ENCODE measurements at regions not wholly inside any gene's neighbourhood (a gene's known extent, or its start where the extent isn't known, plus 50 kb on each side); places are given as distances from the start of the nearest gene placed in this dataset.

DNA sequence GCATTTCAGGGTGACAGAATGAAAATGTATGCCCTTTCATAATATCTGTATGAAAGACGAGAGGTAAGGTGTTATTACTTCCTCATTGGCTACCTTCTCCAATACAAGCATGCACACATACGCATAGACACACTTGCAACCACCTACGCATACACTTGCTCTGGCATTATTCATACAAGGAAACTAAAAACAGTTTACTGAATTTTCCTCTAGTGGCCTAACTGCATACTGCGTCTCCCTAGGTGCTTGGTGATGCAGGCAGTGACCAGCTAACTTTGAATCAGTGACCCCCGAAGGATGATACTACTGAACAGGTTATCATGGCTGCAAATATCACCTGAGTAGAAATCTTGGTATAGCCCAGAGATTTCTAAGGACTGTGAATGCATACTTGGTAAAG lies 593.1 kb downstream of the PKHD1 start:
- in situ Hi-C loops (cut with HindIII; ENCODE audit: low pct_unique_long_range_greater_than_20kb, low sequenced_read_pairs): no loop called here
- no peak for TF ChIP-seq JUND (IDR thresholded peaks at IDR 0.05; ENCODE audit: low read depth)
- peak in 1 of 2 experiments; percentile 44 for DNase-seq (ENCODE audit: low read depth in 1 of 2, low spot score in 1 of 2)

DNA sequence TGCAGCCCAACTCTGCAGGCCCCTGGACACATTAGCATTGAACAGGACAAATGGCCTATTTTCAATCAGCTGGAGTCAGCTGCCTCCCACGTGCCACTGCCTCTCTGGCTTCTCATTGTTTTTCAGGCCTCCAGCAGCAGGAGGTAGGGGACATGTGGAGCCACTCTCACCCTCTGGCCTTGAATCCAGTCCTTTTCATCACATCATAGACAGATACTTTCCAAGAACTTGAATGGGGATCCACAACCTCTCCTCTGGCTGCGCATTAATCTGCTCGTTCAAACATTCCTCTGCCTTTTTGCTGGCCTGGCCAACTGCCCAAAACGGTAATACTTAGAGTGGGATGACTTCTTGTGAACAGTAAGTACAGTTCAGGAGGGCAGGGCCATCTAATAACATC lies 592.3 kb downstream of the PKHD1 start:
- in situ Hi-C loops (cut with HindIII; ENCODE audit: low pct_unique_long_range_greater_than_20kb, low sequenced_read_pairs): no loop called here
- TF ChIP-seq JUND (IDR thresholded peaks at IDR 0.05; ENCODE audit: low read depth): no peak
- DNase-seq (ENCODE audit: low read depth in 1 of 2, low spot score in 1 of 2): no peak

DNA sequence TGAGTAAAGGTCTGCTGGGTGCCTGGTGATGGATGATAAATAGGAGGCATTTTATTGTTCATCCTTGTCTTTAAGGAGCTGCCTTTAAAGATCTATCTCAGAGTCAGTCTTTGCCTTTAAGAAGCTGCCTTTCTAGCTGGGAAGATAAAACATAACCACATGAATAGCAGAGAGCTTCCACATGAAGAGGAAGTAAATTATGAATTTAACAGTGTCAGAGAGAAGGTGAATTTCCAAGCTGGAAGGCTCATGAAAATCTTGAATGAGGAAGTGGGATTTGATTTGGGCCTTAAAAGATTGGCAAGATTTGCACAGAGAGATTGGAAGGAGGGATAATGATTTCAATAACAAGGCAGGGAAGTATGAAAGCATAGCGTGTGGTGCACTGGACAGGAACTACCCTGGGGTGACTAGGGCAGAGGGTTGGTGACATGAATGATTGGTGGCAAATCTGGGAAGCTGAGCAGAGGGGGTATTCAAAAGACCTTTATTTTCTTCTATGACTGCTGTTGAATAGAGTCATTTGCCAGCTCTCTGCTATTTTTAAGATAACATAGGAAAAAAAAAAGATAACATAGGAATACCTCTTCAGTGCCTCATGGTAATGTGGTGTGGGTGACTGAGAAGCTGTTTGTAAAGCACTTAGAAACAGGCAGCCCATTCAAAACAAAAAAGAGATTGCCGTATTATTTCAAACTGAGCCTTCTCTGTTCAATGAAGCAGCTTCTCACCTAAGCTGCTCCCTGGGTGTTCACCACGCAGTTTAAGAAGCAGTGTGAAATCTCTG lies 591.6 kb downstream of the PKHD1 start:
- in situ Hi-C loops (cut with HindIII; ENCODE audit: low pct_unique_long_range_greater_than_20kb, low sequenced_read_pairs): no loop called here
- peak; percentile 52; the same call in 1 of the 2 replicates for TF ChIP-seq JUND (IDR thresholded peaks at IDR 0.05; ENCODE audit: low read depth)
- peak in 1 of 2 experiments; percentile 52 for DNase-seq (ENCODE audit: low read depth in 1 of 2, low spot score in 1 of 2)

DNA sequence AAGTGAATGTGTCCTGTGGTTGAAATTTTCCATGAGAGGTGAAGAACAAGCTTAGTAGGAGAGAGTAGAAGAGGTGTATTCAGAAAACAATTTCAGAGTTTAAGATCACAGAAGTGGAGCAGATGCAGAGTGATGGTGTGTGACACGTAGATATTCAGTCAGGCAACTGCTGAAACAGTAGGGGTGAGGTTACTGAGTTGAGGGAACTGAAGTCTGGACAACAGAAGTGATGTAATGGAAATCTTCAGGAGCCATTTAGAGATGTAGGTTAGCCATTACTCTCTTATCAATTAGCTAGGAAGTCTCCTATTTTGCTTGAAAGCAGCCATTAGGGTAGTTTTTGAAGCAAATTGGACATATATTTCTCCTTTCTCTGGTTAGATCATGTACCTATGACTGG lies 584.4 kb downstream of the PKHD1 start:
- no peak for DNase-seq (ENCODE audit: low read depth in 1 of 2, low spot score in 1 of 2)
- no peak for TF ChIP-seq JUND (IDR thresholded peaks at IDR 0.05; ENCODE audit: low read depth)
- in situ Hi-C loops (cut with HindIII; ENCODE audit: low pct_unique_long_range_greater_than_20kb, low sequenced_read_pairs): no loop called here

DNA sequence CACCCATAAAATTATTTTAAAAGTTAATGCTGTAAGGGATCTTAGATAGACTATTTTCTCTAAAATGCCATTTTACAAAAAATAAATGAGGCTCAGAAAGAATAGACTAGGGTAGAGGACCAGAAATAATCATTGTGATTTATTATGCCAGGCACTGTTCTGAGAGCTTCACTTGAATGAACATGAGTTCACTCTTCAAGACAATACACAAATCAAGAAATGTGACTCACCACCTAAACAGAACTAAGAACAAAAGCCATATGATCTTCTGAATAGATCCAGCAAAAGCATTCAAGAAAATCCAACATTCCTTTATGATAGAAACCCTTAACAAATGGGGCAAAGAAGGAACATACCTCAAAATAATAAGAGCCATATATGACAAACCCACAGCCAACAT lies 582.0 kb downstream of the PKHD1 start:
- TF ChIP-seq JUND (IDR thresholded peaks at IDR 0.05; ENCODE audit: low read depth): no peak
- in situ Hi-C loops (cut with HindIII; ENCODE audit: low pct_unique_long_range_greater_than_20kb, low sequenced_read_pairs): no loop called here
- no peak for DNase-seq (ENCODE audit: low read depth in 1 of 2, low spot score in 1 of 2)

DNA sequence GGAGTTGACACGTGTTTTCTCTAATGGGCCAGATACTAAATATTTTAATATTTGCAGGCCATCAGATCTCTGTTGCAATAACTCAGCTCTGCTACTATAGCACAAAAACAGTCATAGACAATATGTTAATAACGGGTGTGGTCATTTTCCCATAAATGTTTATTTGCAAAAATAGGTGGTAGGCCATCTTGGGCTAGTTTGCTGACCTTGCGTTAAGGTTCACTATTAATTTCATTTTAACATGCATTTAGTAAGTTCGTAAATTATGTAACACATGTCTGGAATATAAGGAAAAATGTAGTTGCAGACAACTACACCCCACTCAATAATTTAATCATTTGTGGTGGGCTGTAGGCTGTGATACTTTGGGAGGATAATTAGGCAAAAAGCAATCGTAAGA lies 577.8 kb downstream of the PKHD1 start:
- in situ Hi-C loops (cut with HindIII; ENCODE audit: low pct_unique_long_range_greater_than_20kb, low sequenced_read_pairs): no loop called here
- TF ChIP-seq JUND (IDR thresholded peaks at IDR 0.05; ENCODE audit: low read depth): no peak

DNA sequence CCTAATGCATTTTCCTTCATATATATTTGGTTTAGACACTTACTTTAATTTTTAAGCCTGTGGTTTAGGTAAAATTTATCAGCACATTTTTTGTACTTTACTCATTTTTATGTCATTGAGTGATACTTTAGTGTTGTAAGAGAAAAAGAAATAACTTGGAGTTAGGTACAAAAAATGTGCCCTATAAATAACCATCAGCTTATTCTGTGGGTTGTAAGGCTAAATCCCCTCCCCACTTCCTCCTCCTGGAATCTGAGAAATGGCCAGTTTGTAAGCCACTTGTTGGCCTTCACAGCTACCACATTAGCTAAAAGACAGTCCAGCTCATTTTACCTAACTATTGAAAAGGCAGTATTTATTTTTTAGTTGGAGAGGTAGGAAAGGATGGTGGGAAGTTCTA lies 576.3 kb downstream of the PKHD1 start:
- no peak for DNase-seq (ENCODE audit: low read depth in 1 of 2, low spot score in 1 of 2)
- no peak for TF ChIP-seq JUND (IDR thresholded peaks at IDR 0.05; ENCODE audit: low read depth)
- in situ Hi-C loops (cut with HindIII; ENCODE audit: low pct_unique_long_range_greater_than_20kb, low sequenced_read_pairs): no loop called here

More for the DNA sequence above, 577.8 kb downstream of the PKHD1 start:
- no peak for DNase-seq (ENCODE audit: low read depth in 1 of 2, low spot score in 1 of 2)

DNA sequence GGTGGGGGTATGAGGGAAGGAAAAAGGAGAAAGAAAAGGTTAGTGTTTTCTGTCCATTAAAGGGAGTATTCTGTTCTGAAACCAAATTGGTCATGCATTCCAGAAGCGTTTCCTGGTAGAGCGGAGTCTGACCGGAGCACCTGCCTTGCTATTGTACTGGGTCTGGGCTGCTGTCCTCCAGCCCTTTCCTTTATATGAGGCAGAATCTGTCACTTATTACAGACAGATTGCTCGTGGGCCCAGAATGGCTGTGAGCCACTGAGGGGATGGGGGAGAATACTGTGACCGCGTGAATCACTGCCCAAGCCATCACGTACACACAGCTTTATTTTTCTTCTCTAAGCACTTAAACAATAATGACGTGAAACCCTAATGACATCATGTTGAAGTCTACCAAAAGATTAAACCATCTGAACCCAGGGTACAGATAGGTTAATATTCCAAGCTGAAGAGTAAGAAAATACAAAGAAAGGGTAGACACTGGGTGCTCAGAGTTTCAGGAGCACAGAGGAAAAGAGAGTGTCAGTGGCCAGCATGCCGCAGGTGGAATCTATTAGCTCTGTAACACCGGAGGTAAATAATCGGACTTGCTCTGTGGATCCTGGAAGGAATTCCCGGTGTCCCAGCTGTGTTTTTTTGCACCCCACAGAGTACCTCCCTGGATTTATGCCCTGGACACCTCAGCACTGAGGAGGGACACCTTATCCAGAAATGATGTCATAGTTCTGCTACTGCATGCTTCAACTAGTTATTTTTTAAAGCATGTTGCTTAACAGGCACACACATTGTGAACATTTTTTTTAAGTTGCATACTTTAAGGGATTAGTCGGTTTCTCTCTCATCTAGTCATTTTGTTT lies 573.3 kb downstream of the PKHD1 start:
- in situ Hi-C loops (cut with HindIII; ENCODE audit: low pct_unique_long_range_greater_than_20kb, low sequenced_read_pairs): no loop called here

DNA sequence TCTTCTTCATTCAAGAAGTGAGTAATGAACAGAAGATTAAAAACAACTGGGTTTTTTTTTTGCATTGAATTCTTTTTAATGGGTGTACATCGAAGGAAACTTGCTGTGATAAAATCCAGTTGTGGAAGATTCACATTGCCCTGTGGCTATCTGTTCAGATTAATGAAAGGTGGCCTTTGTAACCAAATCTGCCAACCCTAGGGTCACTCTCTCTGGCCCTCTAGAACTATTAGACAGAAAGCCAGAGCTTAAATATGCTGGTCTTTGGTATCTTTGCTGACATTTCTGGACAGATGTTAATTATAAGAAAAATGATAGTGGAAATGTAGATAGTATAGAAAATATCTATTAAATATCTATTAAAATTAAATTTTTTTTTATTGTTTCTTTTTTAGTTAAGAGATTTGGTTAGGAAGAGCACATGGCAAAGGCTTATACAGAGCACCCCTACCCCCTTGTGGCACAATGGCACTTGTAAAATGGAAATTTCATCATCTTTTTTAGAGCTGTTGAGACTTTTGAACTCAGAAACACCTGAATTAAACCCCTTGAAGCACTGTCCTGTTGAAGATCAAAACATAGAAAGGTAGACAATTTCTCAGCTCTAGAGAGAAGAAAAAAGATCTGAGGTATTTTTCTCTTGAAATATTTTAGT lies 572.5 kb downstream of the PKHD1 start:
- TF ChIP-seq JUND (IDR thresholded peaks at IDR 0.05; ENCODE audit: low read depth): no peak
- peak in 1 of 2 experiments; percentile 36 for DNase-seq (ENCODE audit: low read depth in 1 of 2, low spot score in 1 of 2)
- in situ Hi-C loops (cut with HindIII; ENCODE audit: low pct_unique_long_range_greater_than_20kb, low sequenced_read_pairs): no loop called here

More for the DNA sequence above, 573.3 kb downstream of the PKHD1 start:
- TF ChIP-seq JUND (IDR thresholded peaks at IDR 0.05; ENCODE audit: low read depth): no peak
- peak; percentile 11 to 19 for DNase-seq (ENCODE audit: low read depth in 1 of 2, low spot score in 1 of 2)

DNA sequence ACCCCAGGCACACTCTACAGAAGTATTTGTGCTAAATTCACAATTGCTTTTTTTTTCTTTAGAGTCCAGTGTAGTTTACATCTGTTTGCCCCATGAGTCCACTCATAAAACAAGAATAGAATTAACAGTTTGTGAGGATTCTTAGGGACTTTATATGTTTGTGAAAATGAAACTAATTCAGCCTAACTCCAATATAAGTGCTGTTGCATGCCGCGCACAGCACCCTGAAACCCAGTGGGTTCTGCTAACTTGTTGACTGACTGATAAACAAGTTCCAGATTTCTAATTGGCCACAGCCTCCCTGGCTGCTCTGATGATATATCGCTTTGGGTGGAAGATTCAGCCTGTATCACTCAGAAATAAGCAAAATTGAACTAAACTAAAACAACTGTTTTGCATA lies 561.4 kb downstream of the PKHD1 start:
- TF ChIP-seq JUND (IDR thresholded peaks at IDR 0.05; ENCODE audit: low read depth): no peak
- in situ Hi-C loops (cut with HindIII; ENCODE audit: low pct_unique_long_range_greater_than_20kb, low sequenced_read_pairs): no loop called here

DNA sequence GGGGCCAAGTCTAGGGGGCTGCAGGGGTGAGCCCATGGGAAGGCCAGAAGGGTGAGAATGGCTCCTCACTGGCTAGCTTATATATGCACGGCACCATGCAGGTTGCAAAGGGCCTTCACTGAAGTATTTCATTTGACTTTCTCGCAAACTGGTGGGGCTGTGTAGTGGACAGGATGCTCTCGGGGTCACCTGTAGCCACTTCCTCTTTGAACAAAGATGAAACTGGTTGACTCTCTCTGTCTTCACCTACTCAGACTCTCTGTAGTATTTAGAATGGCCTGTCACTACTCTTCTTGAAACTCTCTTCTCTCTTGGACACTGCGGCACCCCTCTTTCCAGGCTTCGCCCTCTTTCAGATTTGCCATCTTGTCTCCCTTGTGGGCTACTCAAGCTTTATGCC lies 560.5 kb downstream of the PKHD1 start:
- in situ Hi-C loops (cut with HindIII; ENCODE audit: low pct_unique_long_range_greater_than_20kb, low sequenced_read_pairs): no loop called here
- TF ChIP-seq JUND (IDR thresholded peaks at IDR 0.05; ENCODE audit: low read depth): no peak
- no peak for DNase-seq (ENCODE audit: low read depth in 1 of 2, low spot score in 1 of 2)

More for the DNA sequence above, 561.4 kb downstream of the PKHD1 start:
- no peak for DNase-seq (ENCODE audit: low read depth in 1 of 2, low spot score in 1 of 2)

DNA sequence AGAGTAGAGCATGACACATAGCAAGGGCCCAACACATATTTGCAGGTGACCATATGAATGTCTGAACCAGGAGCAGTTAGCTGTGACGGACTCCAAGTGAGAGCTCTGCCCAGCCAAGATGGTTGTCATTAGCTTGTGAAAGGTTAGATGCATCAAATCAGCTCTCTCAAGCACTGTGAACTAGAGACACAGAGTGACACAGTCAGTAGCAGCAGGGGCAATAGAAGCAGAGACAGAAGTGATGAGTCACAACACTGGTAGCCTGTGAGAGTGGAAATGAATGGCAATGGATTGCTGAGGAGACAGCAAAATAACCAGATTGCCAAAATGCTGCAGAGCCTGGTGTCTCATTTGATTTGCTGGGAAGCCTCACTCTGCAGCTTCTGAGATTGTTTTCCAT lies 558.9 kb downstream of the PKHD1 start:
- in situ Hi-C loops (cut with HindIII; ENCODE audit: low pct_unique_long_range_greater_than_20kb, low sequenced_read_pairs): no loop called here
- DNase-seq (ENCODE audit: low read depth in 1 of 2, low spot score in 1 of 2): no peak
- TF ChIP-seq JUND (IDR thresholded peaks at IDR 0.05; ENCODE audit: low read depth): no peak
